SK-N-SH (cell line): ENCODE measurements at regions not wholly inside any gene's neighbourhood (a gene's known extent, or its start where the extent isn't known, plus 50 kb on each side); places are given as distances from the start of the nearest gene placed in this dataset.

ENCODE experiments used
- CTCF ChIA-PET: fragments of 300-600, 350-600 bp; formaldehyde crosslinking; extraction: SDS; loops from one replicate; lab custom pipeline; 2021; lab: Yijun Ruan, JAX
- POLR2A ChIA-PET: fragments of 350-600 bp; sonication (Branson Sonifier 250); formaldehyde crosslinking; extraction: SDS; loops from one replicate; lab custom pipeline; 2020; ENCODE audit warnings: antibody characterized with exemption, inconsistent platforms; lab: Yijun Ruan, JAX
- DNase-seq: peaks from one replicate; pipeline ENCODE4 v3.0.0; 2012
- H2AFZ ChIP-seq: fragments of 200-600 bp; sonication (generic); 2 replicates; pipeline ENCODE4 v1.8.1; 2016; ENCODE audit warnings: antibody characterized with exemption, mild to moderate bottlenecking, low read depth
- H3F3A ChIP-seq: fragments of 200-600 bp; sonication (generic); replicated peaks from 2 replicates; pipeline ENCODE3; 2016; ENCODE audit warnings: antibody characterized with exemption, mild to moderate bottlenecking; ENCODE audit not compliant: insufficient read depth
- H3K27ac ChIP-seq, 2 experiments: fragments of 200-500 bp in 1 of 2; fragments of 200-600 bp in 1 of 2; sonication (Bioruptor generic) in 1 of 2; sonication (generic), shearing (Covaris generic) in 1 of 2; 2 replicates each; pipeline versions ENCODE4 v1.5.1 to v1.6.1; 2014 to 2016; ENCODE audit warnings: low read depth in 2 of 2, inconsistent platforms in 1 of 2, low read length in 1 of 2, mild to moderate bottlenecking in 1 of 2, mixed read lengths in 1 of 2
- H3K27me3 ChIP-seq: fragments of 200-600 bp; sonication (generic), shearing (Covaris generic); 2 replicates; pipeline ENCODE4 v1.6.1; 2016; ENCODE audit warnings: mixed run types; ENCODE audit not compliant: insufficient read depth
- H3K36me3 ChIP-seq, 2 experiments: fragments of 200-500 bp in 1 of 2; fragments of 200-600 bp in 1 of 2; sonication (Bioruptor generic) in 1 of 2; sonication (generic) in 1 of 2; replicated peaks in 1 of 2; 2 replicates each; pipeline versions ENCODE3 to v1.5.1; 2014 to 2016; ENCODE audit warnings: low read length in 1 of 2, mild to moderate bottlenecking in 1 of 2; ENCODE audit not compliant: insufficient read depth in 2 of 2, control insufficient read depth in 1 of 2
- H3K4me1 ChIP-seq, 2 experiments: fragments of 200-500 bp in 1 of 2; fragments of 200-600 bp in 1 of 2; sonication (Bioruptor generic) in 1 of 2; sonication (generic), shearing (Covaris generic) in 1 of 2; 2 replicates each; pipeline versions ENCODE4 v1.5.1 to v1.6.1; 2014 to 2016; ENCODE audit warnings: low read depth in 1 of 2, low read length in 1 of 2, mixed run types in 1 of 2; ENCODE audit not compliant: insufficient read depth in 2 of 2, control insufficient read depth in 1 of 2
- H3K4me2 ChIP-seq: fragments of 200-600 bp; sonication (generic), shearing (Covaris generic); 2 replicates; pipeline ENCODE4 v1.6.1; 2017; ENCODE audit warnings: mixed run types
- H3K4me3 ChIP-seq, 2 experiments: fragments of 200-500 bp in 1 of 2; fragments of 200-600 bp in 1 of 2; sonication (Bioruptor generic) in 1 of 2; sonication (generic), shearing (Covaris generic) in 1 of 2; 2 replicates each; pipeline versions ENCODE4 v1.5.1 to v1.8.1; 2014 to 2016; ENCODE audit warnings: low read depth in 2 of 2, inconsistent platforms in 1 of 2, low read length in 1 of 2, mild to moderate bottlenecking in 1 of 2, mixed read lengths in 1 of 2, moderate library complexity in 1 of 2
- H3K79me2 ChIP-seq: fragments of 200-600 bp; sonication (generic); 2 replicates; pipeline ENCODE4 v1.8.1; 2017; ENCODE audit warnings: mild to moderate bottlenecking; ENCODE audit not compliant: insufficient read depth
- H3K9ac ChIP-seq: fragments of 200-600 bp; sonication (generic); 2 replicates; pipeline ENCODE4 v1.6.1; 2017; ENCODE audit warnings: mixed run types
- H3K9me2 ChIP-seq: fragments of 200-600 bp; sonication (generic); 2 replicates; pipeline ENCODE4 v1.6.1; 2017; ENCODE audit warnings: mixed run types
- H3K9me3 ChIP-seq: fragments of 200-600 bp; sonication (generic); 2 replicates; pipeline ENCODE4 v1.6.1; 2017; ENCODE audit warnings: mixed run types, mild to moderate bottlenecking, moderate library complexity
- H4K20me1 ChIP-seq: fragments of 200-600 bp; sonication (generic); 2 replicates; pipeline ENCODE4 v1.6.1; 2017; ENCODE audit warnings: mild to moderate bottlenecking, mixed run types; ENCODE audit not compliant: insufficient read depth
- ELF1 ChIP-seq: IDR thresholded peaks from 2 replicates; pipeline ENCODE4 v1.4.0; 2012
- EP300 ChIP-seq, 2 experiments: IDR thresholded peaks; 2 replicates each; pipeline versions ENCODE4 v1.4.0 to v1.6.1; 2012; ENCODE audit warnings: borderline replicate concordance in 1 of 2, low read depth in 1 of 2, low read length in 1 of 2
- FOSL2 ChIP-seq: IDR thresholded peaks from 2 replicates; pipeline ENCODE4 v1.4.0; 2012; ENCODE audit warnings: low read depth, mild to moderate bottlenecking, moderate library complexity, borderline replicate concordance
- FOXJ3 ChIP-seq: sonication (generic); formaldehyde crosslinking; IDR thresholded peaks from 2 replicates; pipeline ENCODE4 v1.5.1; 2020; ENCODE audit warnings: mild to moderate bottlenecking, missing genetic modification reagents
- GABPA ChIP-seq: IDR thresholded peaks from 2 replicates; pipeline ENCODE4 v1.4.0; 2012; ENCODE audit warnings: low read depth, mild to moderate bottlenecking
- GATA2 ChIP-seq: sonication (generic); formaldehyde crosslinking; IDR thresholded peaks from 2 replicates; pipeline ENCODE4 v1.5.0; 2020; ENCODE audit warnings: mild to moderate bottlenecking, missing genetic modification reagents
- MEF2A ChIP-seq: IDR thresholded peaks from 2 replicates; pipeline ENCODE4 v1.4.0; 2012; ENCODE audit warnings: low read depth, borderline replicate concordance
- MXI1 ChIP-seq: IDR thresholded peaks from 2 replicates; pipeline ENCODE4 v1.6.1; 2012; ENCODE audit warnings: mild to moderate bottlenecking, low read depth, low read length, improper control_type of control experiment
- RAD21 ChIP-seq: IDR thresholded peaks from 2 replicates; pipeline ENCODE4 v1.6.1; 2012; ENCODE audit warnings: mild to moderate bottlenecking, low read length
- SMC3 ChIP-seq: IDR thresholded peaks from 2 replicates; pipeline ENCODE4 v1.6.1; 2012; ENCODE audit warnings: low read depth, low read length, improper control_type of control experiment
- TEAD4 ChIP-seq: IDR thresholded peaks from 2 replicates; pipeline ENCODE4 v1.4.0; 2012; ENCODE audit warnings: mild to moderate bottlenecking, borderline replicate concordance; ENCODE audit not compliant: insufficient read depth
- YY1 ChIP-seq: IDR thresholded peaks from 2 replicates; pipeline ENCODE4 v1.4.0; 2012; ENCODE audit warnings: low read depth, mild to moderate bottlenecking
- WGBS: methylation state at CpG from one replicate; pipeline ENCODE4 v1.1.6; 2017; ENCODE audit warnings: low lambda C conversion rate; 5-methylcytosine and 5-hydroxymethylcytosine counted together
- TF ChIP-seq, protein P1 (sequence below): IDR thresholded peaks from 2 replicates; pipeline ENCODE4 v1.6.1; 2012; ENCODE audit warnings: mild to moderate bottlenecking, low read depth, low read length, moderate library complexity
- TF ChIP-seq, protein P2 (sequence below): IDR thresholded peaks from 2 replicates; pipeline ENCODE4 v1.4.0; 2012; ENCODE audit warnings: low read depth, borderline replicate concordance
- TF ChIP-seq, protein P3 (sequence below): fragments of 150-350 bp; IDR thresholded peaks from 2 replicates; pipeline ENCODE4 v1.6.1; 2016; ENCODE audit warnings: mild to moderate bottlenecking, low read depth, low read length
- TF ChIP-seq, protein P4 (sequence below): IDR thresholded peaks from 2 replicates; pipeline ENCODE4; 2012

DNA sequence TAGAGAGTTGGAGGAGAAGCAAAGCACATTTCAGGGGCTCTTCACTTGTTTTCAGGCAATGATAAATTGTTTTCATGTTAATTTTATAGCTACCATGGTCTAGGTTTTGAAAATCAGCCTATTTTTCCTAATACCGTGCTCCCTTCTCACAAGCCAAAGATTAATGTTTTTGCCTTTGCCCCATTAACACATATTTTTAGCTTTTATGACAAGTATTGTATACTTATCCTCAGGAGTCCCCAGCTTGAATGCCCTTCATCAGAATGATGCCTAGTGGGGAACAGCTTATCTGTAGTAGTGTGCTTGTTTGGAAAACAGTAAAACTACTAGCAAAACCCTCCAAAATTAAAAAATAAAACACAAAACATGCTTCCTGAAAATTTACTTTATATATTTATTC, 194.0 kb downstream of the LNPK start:
- no peaks in the 10 kb centered on the region for H3K36me3 ChIP-seq
- DNase-seq: no peak
- H3K9me2 ChIP-seq: no peaks in the 10 kb centered on the region
- ChIA-PET CTCF (interaction anchor here (1.2 kb wide), 1 partner anchor 35 kb away, joined by 4 read pairs; no protein-coding TSS in a partner anchor), POLR2A (no interaction called here)
- no peaks in the 10 kb centered on the region for H3K9me3 ChIP-seq
- H4K20me1 ChIP-seq: no peaks in the 10 kb centered on the region
- no peak for TF ChIP-seq MXI1
- TF ChIP-seq, protein P1, sequence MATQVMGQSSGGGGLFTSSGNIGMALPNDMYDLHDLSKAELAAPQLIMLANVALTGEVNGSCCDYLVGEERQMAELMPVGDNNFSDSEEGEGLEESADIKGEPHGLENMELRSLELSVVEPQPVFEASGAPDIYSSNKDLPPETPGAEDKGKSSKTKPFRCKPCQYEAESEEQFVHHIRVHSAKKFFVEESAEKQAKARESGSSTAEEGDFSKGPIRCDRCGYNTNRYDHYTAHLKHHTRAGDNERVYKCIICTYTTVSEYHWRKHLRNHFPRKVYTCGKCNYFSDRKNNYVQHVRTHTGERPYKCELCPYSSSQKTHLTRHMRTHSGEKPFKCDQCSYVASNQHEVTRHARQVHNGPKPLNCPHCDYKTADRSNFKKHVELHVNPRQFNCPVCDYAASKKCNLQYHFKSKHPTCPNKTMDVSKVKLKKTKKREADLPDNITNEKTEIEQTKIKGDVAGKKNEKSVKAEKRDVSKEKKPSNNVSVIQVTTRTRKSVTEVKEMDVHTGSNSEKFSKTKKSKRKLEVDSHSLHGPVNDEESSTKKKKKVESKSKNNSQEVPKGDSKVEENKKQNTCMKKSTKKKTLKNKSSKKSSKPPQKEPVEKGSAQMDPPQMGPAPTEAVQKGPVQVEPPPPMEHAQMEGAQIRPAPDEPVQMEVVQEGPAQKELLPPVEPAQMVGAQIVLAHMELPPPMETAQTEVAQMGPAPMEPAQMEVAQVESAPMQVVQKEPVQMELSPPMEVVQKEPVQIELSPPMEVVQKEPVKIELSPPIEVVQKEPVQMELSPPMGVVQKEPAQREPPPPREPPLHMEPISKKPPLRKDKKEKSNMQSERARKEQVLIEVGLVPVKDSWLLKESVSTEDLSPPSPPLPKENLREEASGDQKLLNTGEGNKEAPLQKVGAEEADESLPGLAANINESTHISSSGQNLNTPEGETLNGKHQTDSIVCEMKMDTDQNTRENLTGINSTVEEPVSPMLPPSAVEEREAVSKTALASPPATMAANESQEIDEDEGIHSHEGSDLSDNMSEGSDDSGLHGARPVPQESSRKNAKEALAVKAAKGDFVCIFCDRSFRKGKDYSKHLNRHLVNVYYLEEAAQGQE: no peak
- TF ChIP-seq, protein P2, sequence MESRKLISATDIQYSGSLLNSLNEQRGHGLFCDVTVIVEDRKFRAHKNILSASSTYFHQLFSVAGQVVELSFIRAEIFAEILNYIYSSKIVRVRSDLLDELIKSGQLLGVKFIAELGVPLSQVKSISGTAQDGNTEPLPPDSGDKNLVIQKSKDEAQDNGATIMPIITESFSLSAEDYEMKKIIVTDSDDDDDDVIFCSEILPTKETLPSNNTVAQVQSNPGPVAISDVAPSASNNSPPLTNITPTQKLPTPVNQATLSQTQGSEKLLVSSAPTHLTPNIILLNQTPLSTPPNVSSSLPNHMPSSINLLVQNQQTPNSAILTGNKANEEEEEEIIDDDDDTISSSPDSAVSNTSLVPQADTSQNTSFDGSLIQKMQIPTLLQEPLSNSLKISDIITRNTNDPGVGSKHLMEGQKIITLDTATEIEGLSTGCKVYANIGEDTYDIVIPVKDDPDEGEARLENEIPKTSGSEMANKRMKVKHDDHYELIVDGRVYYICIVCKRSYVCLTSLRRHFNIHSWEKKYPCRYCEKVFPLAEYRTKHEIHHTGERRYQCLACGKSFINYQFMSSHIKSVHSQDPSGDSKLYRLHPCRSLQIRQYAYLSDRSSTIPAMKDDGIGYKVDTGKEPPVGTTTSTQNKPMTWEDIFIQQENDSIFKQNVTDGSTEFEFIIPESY: no peak
- TF ChIP-seq, protein P3, sequence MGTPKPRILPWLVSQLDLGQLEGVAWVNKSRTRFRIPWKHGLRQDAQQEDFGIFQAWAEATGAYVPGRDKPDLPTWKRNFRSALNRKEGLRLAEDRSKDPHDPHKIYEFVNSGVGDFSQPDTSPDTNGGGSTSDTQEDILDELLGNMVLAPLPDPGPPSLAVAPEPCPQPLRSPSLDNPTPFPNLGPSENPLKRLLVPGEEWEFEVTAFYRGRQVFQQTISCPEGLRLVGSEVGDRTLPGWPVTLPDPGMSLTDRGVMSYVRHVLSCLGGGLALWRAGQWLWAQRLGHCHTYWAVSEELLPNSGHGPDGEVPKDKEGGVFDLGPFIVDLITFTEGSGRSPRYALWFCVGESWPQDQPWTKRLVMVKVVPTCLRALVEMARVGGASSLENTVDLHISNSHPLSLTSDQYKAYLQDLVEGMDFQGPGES: no peak
- TF ChIP-seq, protein P4, sequence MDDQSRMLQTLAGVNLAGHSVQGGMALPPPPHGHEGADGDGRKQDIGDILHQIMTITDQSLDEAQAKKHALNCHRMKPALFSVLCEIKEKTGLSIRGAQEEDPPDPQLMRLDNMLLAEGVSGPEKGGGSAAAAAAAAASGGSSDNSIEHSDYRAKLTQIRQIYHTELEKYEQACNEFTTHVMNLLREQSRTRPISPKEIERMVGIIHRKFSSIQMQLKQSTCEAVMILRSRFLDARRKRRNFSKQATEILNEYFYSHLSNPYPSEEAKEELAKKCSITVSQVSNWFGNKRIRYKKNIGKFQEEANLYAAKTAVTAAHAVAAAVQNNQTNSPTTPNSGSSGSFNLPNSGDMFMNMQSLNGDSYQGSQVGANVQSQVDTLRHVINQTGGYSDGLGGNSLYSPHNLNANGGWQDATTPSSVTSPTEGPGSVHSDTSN: no peak
- TF ChIP-seq SMC3: no peak
- no peak for TF ChIP-seq RAD21
- TF ChIP-seq GATA2 (CRISPR knock-in tag): no peak
- TF ChIP-seq GABPA: no peak
- TF ChIP-seq YY1: no peak
- TF ChIP-seq TEAD4: no peak
- no peak for TF ChIP-seq FOXJ3 (CRISPR knock-in tag)
- no peak for TF ChIP-seq EP300 (IDR thresholded peaks at IDR 0.05; ENCODE audit: borderline replicate concordance in 1 of 2, low read depth in 1 of 2, low read length in 1 of 2)
- no peak for TF ChIP-seq ELF1
- TF ChIP-seq FOSL2: no peak
- TF ChIP-seq MEF2A: no peak
- WGBS: 25% methylated on average over 1 of the region's 1 CpG
- H2AFZ ChIP-seq: no peak overlapping the region
- no peaks in the 10 kb centered on the region for H3F3A ChIP-seq
- peaks cover 0 to 5% of the 10 kb centered on the region in 2 experiments; a peak in 2 of 4 replicates for H3K4me1 ChIP-seq
- no peaks in the 10 kb centered on the region for H3K79me2 ChIP-seq
- H3K4me2 ChIP-seq: no peak overlapping the region
- H3K27ac ChIP-seq: no peak overlapping the region
- no peaks in the 10 kb centered on the region for H3K27me3 ChIP-seq
- H3K4me3 ChIP-seq: no peak overlapping the region
- no peak overlapping the region for H3K9ac ChIP-seq
